ENCODE measurements at regions not wholly inside any gene's neighbourhood (a gene's known extent, or its start where the extent isn't known, plus 50 kb on each side); places are given as distances from the start of the nearest gene placed in this dataset.

DNA sequence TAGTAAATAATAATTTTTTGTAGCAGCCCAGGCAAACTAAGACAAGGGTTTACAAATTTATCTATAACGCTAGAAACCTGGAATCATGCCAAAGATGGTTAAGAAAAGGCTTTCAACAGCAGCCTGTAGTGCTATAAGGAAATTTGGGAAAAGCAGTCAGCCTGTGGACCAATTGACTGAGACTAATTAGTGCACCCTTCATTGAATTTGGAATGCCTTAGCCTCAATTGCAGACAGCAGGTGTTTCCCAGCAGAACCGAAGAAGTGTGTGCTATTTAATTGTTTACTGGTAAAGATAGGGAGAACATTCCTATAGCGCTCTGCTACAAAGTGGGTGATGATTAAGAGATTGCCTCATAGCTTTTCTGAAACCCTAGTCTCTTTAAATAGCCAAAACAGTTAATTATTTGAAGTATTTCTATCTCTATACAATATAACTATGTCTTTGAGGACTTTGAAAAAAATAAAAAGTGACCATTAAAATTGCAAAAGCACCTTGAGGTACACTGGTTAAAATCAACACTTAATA lies 1884.3 kb upstream of the PCDH20 start:
- Histone ChIP-seq H3K36me3 (ENCODE audit: control insufficient read depth, low read length) (no peaks in the 10 kb centered on the region), H3K79me2 (ENCODE audit: control insufficient read depth, low read length) (no peaks in the 10 kb centered on the region), H3K27me3 (ENCODE audit: control insufficient read depth, low read length) (no peaks in the 10 kb centered on the region), H3K27ac (ENCODE audit: low read depth, low read length) (no peak overlapping the region), H3F3A (ENCODE audit: control insufficient read depth, insufficient read depth) (no peaks in the 10 kb centered on the region), H3K9me3 (ENCODE audit: control insufficient read depth, insufficient read depth, low read length) (no peaks in the 10 kb centered on the region), H3K4me2 (ENCODE audit: low read length) (no peak overlapping the region), H3K9me2 (replicated peaks; ENCODE audit: control insufficient read depth, low read length) (no peaks in the 10 kb centered on the region), H4K20me1 (ENCODE audit: control insufficient read depth, insufficient read depth, low read depth, low read length) (no peaks in the 10 kb centered on the region), H3K4me1 (ENCODE audit: control insufficient read depth, low read length) (no peaks in the 10 kb centered on the region), H3K4me3 (ENCODE audit: low read length) (no peak overlapping the region)
- TF ChIP-seq, protein P1, sequence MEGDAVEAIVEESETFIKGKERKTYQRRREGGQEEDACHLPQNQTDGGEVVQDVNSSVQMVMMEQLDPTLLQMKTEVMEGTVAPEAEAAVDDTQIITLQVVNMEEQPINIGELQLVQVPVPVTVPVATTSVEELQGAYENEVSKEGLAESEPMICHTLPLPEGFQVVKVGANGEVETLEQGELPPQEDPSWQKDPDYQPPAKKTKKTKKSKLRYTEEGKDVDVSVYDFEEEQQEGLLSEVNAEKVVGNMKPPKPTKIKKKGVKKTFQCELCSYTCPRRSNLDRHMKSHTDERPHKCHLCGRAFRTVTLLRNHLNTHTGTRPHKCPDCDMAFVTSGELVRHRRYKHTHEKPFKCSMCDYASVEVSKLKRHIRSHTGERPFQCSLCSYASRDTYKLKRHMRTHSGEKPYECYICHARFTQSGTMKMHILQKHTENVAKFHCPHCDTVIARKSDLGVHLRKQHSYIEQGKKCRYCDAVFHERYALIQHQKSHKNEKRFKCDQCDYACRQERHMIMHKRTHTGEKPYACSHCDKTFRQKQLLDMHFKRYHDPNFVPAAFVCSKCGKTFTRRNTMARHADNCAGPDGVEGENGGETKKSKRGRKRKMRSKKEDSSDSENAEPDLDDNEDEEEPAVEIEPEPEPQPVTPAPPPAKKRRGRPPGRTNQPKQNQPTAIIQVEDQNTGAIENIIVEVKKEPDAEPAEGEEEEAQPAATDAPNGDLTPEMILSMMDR (IDR thresholded peaks at IDR 0.05; ENCODE audit: low read depth, low read length, poor library complexity, severe bottlenecking): no peak
- TF ChIP-seq EZH2phosphoT487 (IDR thresholded peaks at IDR 0.05; ENCODE audit: borderline replicate concordance, low read length): no peak

DNA sequence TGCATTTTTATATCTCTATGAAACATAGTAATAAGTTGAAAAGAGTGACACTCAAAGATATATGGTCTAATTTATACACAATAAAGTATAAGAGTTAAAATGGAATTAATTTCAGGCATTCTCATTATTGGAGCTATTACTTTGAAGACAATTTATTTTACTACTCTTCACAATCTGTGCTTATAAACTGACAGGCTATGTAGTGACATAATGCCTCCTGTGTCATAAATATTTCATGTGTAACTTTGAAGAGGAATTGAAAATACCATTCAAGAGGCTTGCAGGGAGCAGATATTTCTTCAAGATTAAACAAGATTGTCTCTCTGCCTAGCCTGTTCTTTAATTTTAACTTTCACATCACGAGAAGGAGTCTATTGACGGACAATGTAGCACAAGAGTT lies 1881.5 kb upstream of the PCDH20 start:
- no peaks in the 10 kb centered on the region for H3K9me2 ChIP-seq (replicated peaks; ENCODE audit: control insufficient read depth, low read length)
- no peaks in the 10 kb centered on the region for H3K27me3 ChIP-seq (ENCODE audit: control insufficient read depth, low read length)
- no peaks in the 10 kb centered on the region for H3K36me3 ChIP-seq (ENCODE audit: control insufficient read depth, low read length)
- H3K4me2 ChIP-seq (ENCODE audit: low read length): no peak overlapping the region
- no peaks in the 10 kb centered on the region for H3F3A ChIP-seq (ENCODE audit: control insufficient read depth, insufficient read depth)
- H3K27ac ChIP-seq (ENCODE audit: low read depth, low read length): no peak overlapping the region
- no peak overlapping the region for H3K4me3 ChIP-seq (ENCODE audit: low read length)
- no peaks in the 10 kb centered on the region for H3K79me2 ChIP-seq (ENCODE audit: control insufficient read depth, low read length)
- no peak for TF ChIP-seq EZH2phosphoT487 (IDR thresholded peaks at IDR 0.05; ENCODE audit: borderline replicate concordance, low read length)
- TF ChIP-seq, protein P1 (IDR thresholded peaks at IDR 0.05; ENCODE audit: low read depth, low read length, poor library complexity, severe bottlenecking): no peak
- H3K4me1 ChIP-seq (ENCODE audit: control insufficient read depth, low read length): no peaks in the 10 kb centered on the region
- H4K20me1 ChIP-seq (ENCODE audit: control insufficient read depth, insufficient read depth, low read depth, low read length): no peaks in the 10 kb centered on the region
- H3K9me3 ChIP-seq (ENCODE audit: control insufficient read depth, insufficient read depth, low read length): no peaks in the 10 kb centered on the region

DNA sequence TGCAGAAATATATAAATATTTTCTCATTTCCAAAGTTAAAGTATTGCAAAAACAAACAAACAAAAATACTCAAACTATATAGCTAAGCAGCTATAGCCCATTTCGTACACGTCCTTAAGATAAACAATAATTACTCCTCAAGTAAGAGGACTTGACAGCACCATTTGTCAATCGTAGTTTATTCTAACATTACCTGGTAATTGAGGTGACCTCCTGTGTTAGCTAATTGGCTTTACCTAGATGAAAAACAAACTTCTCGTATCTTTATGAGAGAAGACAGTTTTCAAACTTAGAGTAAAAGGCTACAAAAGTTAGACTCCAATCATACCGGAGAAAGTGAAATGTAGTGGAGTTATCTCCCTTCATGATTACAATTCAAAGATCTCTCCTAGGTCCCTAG lies 1876.1 kb upstream of the PCDH20 start:
- Histone ChIP-seq H3K79me2 (ENCODE audit: control insufficient read depth, low read length) (no peaks in the 10 kb centered on the region), H3F3A (ENCODE audit: control insufficient read depth, insufficient read depth) (no peaks in the 10 kb centered on the region), H3K4me1 (ENCODE audit: control insufficient read depth, low read length) (no peaks in the 10 kb centered on the region), H3K9me2 (replicated peaks; ENCODE audit: control insufficient read depth, low read length) (no peaks in the 10 kb centered on the region), H3K4me3 (ENCODE audit: low read length) (no peak overlapping the region), H3K36me3 (ENCODE audit: control insufficient read depth, low read length) (no peaks in the 10 kb centered on the region), H3K9me3 (ENCODE audit: control insufficient read depth, insufficient read depth, low read length) (no peaks in the 10 kb centered on the region), H3K27me3 (ENCODE audit: control insufficient read depth, low read length) (no peaks in the 10 kb centered on the region), H3K4me2 (ENCODE audit: low read length) (no peak overlapping the region), H3K27ac (ENCODE audit: low read depth, low read length) (no peak overlapping the region), H4K20me1 (ENCODE audit: control insufficient read depth, insufficient read depth, low read depth, low read length) (no peaks in the 10 kb centered on the region)
- TF ChIP-seq, protein P1 (IDR thresholded peaks at IDR 0.05; ENCODE audit: low read depth, low read length, poor library complexity, severe bottlenecking): no peak
- TF ChIP-seq EZH2phosphoT487 (IDR thresholded peaks at IDR 0.05; ENCODE audit: borderline replicate concordance, low read length): no peak
